Neutrophil (primary cell): ENCODE measurements at regions not wholly inside any gene's neighbourhood (a gene's known extent, or its start where the extent isn't known, plus 50 kb on each side); places are given as distances from the start of the nearest gene placed in this dataset.
"Not testable (repeated sequence)": the region's sequence is repeated elsewhere in the genome, so short reads cannot be mapped to it uniquely, and the experiment has no call there.

ENCODE experiments used
- H3K27ac ChIP-seq: fragments of 200-600 bp; sonication (generic); 2 replicates; pipeline ENCODE4 v1.5.1; 2016; ENCODE audit warnings: mild to moderate bottlenecking, moderate library complexity
- H3K27me3 ChIP-seq: fragments of 200-600 bp; sonication (generic); 2 replicates; pipeline ENCODE4 v1.6.0; 2016; ENCODE audit warnings: mild to moderate bottlenecking
- H3K36me3 ChIP-seq: fragments of 200-600 bp; sonication (generic); 2 replicates; pipeline ENCODE4 v1.5.1; 2017
- H3K4me1 ChIP-seq, 2 experiments: fragments of 200-600 bp in 1 of 2; sonication (generic) in 1 of 2; 1 replicate in 1 of 2; 2 replicates in 1 of 2; pipeline versions ENCODE4 v1.5.1 to v1.6.1; 2013 to 2016; ENCODE audit warnings: low read depth in 1 of 2, low read length in 1 of 2, mild to moderate bottlenecking in 1 of 2, moderate library complexity in 1 of 2; ENCODE audit not compliant: control insufficient read depth in 1 of 2, insufficient read depth in 1 of 2
- H3K4me3 ChIP-seq, 2 experiments: fragments of 200-600 bp in 1 of 2; sonication (generic) in 1 of 2; 1 replicate in 1 of 2; 2 replicates in 1 of 2; pipeline ENCODE4 v1.5.1; 2013 to 2016; ENCODE audit warnings: low read depth in 1 of 2, low read length in 1 of 2, mild to moderate bottlenecking in 1 of 2, moderate library complexity in 1 of 2
- H3K9me3 ChIP-seq: fragments of 200-600 bp; sonication (generic); 2 replicates; pipeline ENCODE4 v1.5.1; 2016
- TF ChIP-seq, protein P1 (sequence below): fragments of 200-600 bp; sonication (generic); IDR thresholded peaks from 2 replicates; pipeline ENCODE4 v1.5.1; 2016; ENCODE audit warnings: antibody characterized with exemption

DNA sequence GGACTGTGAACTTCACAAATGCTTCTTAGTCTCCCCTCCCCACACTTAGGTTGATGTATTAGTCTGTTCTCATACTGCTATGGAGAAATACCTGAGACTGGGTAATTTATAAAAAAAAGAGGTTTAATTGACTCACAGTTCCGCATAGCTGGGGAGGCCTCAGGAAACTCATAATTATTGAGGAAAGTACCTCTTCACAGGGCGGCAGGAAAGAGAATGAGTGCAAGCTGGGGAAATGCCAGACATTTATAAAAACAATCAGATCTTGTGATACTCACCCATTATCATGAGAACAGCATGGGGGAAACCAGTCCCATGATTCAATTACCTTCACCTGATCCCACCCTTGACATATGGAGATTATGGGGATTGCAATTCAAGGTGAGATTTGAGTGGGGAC, 178.8 kb downstream of the SLC38A4 start:
- no peaks in the 10 kb centered on the region for H3K27me3 ChIP-seq
- H3K36me3 ChIP-seq, result no peaks in the 10 kb centered on the region
- no peak overlapping the region for H3K4me3 ChIP-seq
- H3K4me1 ChIP-seq, result no peaks in the 10 kb centered on the region
- TF ChIP-seq, protein P1, sequence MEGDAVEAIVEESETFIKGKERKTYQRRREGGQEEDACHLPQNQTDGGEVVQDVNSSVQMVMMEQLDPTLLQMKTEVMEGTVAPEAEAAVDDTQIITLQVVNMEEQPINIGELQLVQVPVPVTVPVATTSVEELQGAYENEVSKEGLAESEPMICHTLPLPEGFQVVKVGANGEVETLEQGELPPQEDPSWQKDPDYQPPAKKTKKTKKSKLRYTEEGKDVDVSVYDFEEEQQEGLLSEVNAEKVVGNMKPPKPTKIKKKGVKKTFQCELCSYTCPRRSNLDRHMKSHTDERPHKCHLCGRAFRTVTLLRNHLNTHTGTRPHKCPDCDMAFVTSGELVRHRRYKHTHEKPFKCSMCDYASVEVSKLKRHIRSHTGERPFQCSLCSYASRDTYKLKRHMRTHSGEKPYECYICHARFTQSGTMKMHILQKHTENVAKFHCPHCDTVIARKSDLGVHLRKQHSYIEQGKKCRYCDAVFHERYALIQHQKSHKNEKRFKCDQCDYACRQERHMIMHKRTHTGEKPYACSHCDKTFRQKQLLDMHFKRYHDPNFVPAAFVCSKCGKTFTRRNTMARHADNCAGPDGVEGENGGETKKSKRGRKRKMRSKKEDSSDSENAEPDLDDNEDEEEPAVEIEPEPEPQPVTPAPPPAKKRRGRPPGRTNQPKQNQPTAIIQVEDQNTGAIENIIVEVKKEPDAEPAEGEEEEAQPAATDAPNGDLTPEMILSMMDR, result no peak
- no peaks in the 10 kb centered on the region for H3K9me3 ChIP-seq
- H3K27ac ChIP-seq, result no peak overlapping the region

DNA sequence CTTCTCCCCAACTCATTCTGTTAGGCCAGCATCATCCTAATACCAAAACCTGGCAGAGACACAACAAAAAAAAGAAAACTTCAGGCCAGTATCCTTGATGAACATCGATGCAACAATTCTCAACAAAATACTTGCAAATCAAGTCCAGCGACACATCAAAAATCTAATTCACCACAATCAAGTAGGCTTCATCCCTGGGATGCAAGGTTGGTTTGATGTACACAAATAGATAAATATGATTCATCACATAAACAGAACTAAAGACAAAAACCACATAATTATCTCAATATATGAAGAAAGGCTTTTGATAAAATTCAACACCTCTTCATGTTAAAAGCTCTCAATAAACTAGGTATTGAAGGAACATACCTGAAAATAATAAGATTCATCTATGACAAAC, 184.1 kb downstream of the SLC38A4 start:
- not testable (repeated sequence) for H3K4me1 ChIP-seq, H3K36me3 ChIP-seq, H3K9me3 ChIP-seq, H3K27ac ChIP-seq, H3K4me3 ChIP-seq, H3K27me3 ChIP-seq

DNA sequence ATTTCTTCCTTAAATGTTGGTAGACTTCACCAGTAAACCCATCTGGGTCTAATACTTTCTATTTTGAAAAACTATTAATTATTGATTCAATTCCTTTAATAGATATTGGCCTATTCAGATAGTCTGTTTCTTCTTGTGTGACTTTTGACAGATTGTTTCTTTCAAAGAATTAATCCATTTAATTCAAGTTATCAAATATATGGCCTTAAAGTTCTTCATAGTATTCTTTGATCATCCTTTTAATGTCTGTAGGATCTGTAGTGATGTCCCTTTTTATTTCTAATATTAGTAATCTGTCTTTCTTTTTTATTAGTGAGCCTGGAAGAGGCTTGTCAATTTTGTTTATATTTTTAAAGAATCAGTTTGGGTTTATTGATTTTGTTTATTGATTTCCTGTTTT, 190.0 kb downstream of the SLC38A4 start:
- TF ChIP-seq, protein P1, result no peak
- H3K27ac ChIP-seq, result no peak overlapping the region
- no peaks in the 10 kb centered on the region for H3K36me3 ChIP-seq

DNA sequence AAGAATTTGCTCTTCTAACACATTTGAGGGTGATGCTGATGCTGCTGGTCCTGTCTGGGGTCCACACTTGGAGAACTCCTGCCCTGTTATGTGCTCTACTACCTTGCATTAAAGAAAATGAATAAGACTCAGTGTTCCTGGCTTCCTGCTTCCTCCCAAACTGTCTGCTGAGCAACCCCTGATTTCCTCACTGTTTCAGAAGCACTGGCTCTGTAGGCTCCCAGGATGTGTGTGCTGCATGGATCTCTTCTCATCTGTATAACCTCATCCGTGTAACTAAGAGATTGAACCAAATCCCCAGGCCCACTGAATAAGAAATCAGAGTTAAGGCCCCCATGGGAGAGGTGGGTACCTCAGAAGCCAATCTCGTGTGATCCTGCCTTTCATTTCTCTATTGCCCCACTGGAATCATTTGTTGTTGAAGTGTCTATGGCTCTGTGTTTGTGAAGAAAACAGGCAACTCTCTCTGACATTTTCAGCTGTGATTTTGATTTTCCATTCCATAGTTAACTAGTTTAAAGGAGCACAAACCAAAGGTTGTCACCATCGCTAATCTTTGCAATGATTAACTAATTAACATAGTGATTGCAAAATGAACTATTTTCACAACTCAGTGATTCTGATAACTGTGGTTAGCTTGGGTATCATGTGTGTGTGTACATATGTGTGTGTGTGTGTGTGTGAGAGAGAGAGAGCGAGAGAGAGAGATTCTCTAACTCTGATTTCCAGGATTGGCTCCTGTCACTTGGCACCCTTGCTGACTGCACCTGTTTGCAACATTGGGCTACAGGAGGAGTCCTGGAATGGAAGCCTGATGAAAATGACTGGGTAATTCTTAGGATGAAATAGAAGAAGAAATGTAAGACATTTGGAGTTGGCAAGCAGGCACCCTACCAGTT, 196.2 kb downstream of the SLC38A4 start:
- Histone ChIP-seq H3K9me3 (no peaks in the 10 kb centered on the region), H3K4me3 (no peak overlapping the region), H3K4me1 (no peaks in the 10 kb centered on the region), H3K27ac (no peak overlapping the region), H3K36me3 (no peaks in the 10 kb centered on the region), H3K27me3 (no peaks in the 10 kb centered on the region)
- TF ChIP-seq, protein P1, result no peak

More for the DNA sequence above, 190.0 kb downstream of the SLC38A4 start:
- no peaks in the 10 kb centered on the region for H3K27me3 ChIP-seq
- no peaks in the 10 kb centered on the region for H3K9me3 ChIP-seq
- H3K4me3 ChIP-seq, result no peak overlapping the region
- H3K4me1 ChIP-seq, result no peaks in the 10 kb centered on the region

DNA sequence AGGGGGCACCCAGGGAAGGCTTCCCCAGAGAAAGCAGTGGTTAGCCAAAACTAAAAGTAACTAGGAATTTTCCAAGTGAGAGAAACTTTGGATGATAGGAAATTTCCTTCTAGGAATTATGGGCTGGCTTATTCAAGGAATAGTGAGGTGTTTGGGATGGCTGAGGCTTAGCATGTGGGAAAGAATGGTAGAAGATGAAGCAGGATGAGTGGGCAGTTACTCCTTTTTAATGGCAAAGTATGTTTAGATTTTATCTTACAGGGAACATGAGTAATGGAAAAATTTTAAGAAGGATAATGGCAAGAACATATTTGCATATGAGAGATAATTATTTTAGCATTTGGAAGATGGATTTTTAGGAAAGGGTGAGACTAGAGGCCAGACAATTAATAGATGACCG, 197.6 kb downstream of the SLC38A4 start:
- TF ChIP-seq, protein P1, result no peak
- Histone ChIP-seq H3K9me3 (no peaks in the 10 kb centered on the region), H3K36me3 (no peaks in the 10 kb centered on the region), H3K4me1 (no peaks in the 10 kb centered on the region), H3K27me3 (no peaks in the 10 kb centered on the region), H3K4me3 (no peak overlapping the region), H3K27ac (no peak overlapping the region)

DNA sequence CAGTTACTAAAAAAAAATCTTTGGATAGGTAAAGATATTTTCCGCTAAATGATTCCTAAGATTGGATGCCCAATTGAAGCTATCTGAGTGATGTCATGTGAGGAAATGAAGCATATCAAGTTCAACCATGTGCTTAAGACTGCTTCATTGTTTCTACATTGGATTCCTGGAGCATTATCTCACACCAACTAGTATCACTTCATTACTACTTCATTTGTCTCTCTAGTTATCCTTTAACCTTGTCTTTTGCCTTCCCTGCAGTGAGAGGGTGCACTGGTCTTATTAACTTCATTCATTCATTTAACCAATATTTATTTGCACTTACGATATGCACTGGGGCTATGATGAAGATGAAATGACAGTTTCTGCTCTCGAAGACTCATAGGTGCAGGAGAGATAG, 198.1 kb downstream of the SLC38A4 start:
- H3K4me1 ChIP-seq, result no peaks in the 10 kb centered on the region
- H3K27ac ChIP-seq, result no peak overlapping the region
- H3K9me3 ChIP-seq, result no peaks in the 10 kb centered on the region
- TF ChIP-seq, protein P1, result no peak
- H3K36me3 ChIP-seq, result no peaks in the 10 kb centered on the region
- H3K27me3 ChIP-seq, result no peaks in the 10 kb centered on the region
- H3K4me3 ChIP-seq, result no peak overlapping the region

DNA sequence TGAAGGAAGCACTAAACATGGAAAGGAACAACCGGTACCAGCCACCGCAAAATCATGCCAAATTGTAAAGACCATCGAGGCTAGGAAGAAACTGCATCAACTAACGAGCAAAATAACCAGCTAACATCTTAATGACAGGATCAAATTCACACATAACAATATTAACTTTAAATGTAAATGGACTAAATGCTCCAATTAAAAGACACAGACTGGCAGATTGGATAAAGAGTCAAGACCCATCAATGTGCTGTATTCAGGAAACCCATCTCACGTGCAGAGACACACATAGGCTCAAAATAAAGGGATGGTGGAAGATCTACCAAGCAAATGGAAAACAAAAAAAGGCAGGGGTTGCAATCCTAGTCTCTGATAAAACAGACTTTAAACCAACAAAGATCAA, 206.3 kb downstream of the SLC38A4 start:
- H3K4me3 ChIP-seq, H3K9me3 ChIP-seq, H3K27ac ChIP-seq, H3K27me3 ChIP-seq, H3K36me3 ChIP-seq, H3K4me1 ChIP-seq: not testable (repeated sequence)

DNA sequence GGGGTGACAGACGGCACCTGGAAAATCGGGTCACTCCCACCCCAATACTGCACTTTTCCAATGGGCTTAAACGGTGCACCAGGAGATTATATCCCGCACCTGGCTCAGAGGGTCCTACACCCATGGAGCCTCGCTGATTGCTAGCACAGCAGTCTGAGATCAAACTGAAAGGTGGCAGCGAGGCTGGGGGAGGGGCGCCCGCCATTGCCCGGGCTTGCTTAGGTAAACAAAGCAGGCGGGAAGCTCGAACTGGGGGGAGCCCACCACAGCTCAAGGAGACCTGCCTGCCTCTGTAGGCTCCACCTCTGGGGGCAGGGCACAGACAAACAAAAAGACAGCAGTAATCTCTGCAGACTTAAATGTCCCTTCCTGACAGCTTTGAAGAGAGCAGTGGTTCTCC, 208.1 kb downstream of the SLC38A4 start:
- H3K36me3 ChIP-seq, H3K4me1 ChIP-seq, H3K27me3 ChIP-seq, H3K9me3 ChIP-seq, H3K27ac ChIP-seq, H3K4me3 ChIP-seq: not testable (repeated sequence)
